ENCODE measurements at regions not wholly inside any gene's neighbourhood (a gene's known extent, or its start where the extent isn't known, plus 50 kb on each side); places are given as distances from the start of the nearest gene placed in this dataset.

- no peak for TF ChIP-seq ZNF772 (CRISPR knock-in tag; IDR thresholded peaks at IDR 0.05)
- TF ChIP-seq POLR2A (IDR thresholded peaks at IDR 0.05; ENCODE audit: insufficient read depth in 1 of 2, low read depth in 2 of 2, low read length in 2 of 2) = no peak
- no peak for TF ChIP-seq ZBTB40 (IDR thresholded peaks at IDR 0.05)
- no peak for TF ChIP-seq ZBTB40 (CRISPR knock-in tag; IDR thresholded peaks at IDR 0.05)
- TF ChIP-seq GATA4 (IDR thresholded peaks at IDR 0.05; ENCODE audit: borderline replicate concordance, low read depth) = no peak
- no peak for TF ChIP-seq SNRNP70 (IDR thresholded peaks at IDR 0.05; ENCODE audit: low read depth, low read length)
- no peak for TF ChIP-seq NFE2L2 (IDR thresholded peaks at IDR 0.05; ENCODE audit: low read length)
- TF ChIP-seq ZFP82 (CRISPR knock-in tag; IDR thresholded peaks at IDR 0.05; ENCODE audit: borderline replicate concordance) = no peak
- no peak for TF ChIP-seq CTCF (CRISPR knock-in tag; IDR thresholded peaks at IDR 0.05)
- no peak for TF ChIP-seq NFIC (IDR thresholded peaks at IDR 0.05; ENCODE audit: low read length)
These were observed 308.7 kb upstream of the DIO3 start for GRCh38 chr14:101252443-101253214.
